ENCODE measurements at regions not wholly inside any gene's neighbourhood (a gene's known extent, or its start where the extent isn't known, plus 50 kb on each side); places are given as distances from the start of the nearest gene placed in this dataset.

DNA sequence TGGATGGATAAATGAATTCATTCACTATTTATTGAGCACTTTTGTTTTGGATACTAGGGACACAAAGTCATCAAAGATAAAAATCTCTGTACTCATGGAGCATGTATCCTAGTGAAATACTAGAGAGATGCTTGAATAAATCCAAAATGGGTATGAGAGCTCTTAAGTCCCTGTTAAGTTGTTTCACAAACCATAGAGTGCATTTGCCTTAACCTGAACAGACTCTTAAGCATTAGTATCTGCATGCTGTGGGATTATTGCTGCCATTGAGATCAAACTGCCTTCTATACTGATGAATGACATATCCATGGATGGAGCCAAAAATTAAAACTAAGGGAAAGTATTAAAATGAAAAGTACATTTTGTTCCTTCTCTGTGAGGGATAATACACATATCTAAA is 206.5 kb upstream of the KRR1 start:
- Histone ChIP-seq H3K9me2 (replicated peaks; ENCODE audit: low read depth, low read length) (no peaks in the 10 kb centered on the region), H3K4me1 (ENCODE audit: insufficient read depth, low read length, poor library complexity, severe bottlenecking) (peaks cover 25% of the 10 kb centered on the region), H3K36me3 (ENCODE audit: insufficient read depth, low read length) (no peaks in the 10 kb centered on the region), H3K9me3 (ENCODE audit: insufficient read depth, low read depth, low read length) (no peaks in the 10 kb centered on the region), H3K9ac (ENCODE audit: low read depth, low read length, poor library complexity, severe bottlenecking) (no peak overlapping the region), H3K79me2 (ENCODE audit: insufficient read depth, low read length) (no peaks in the 10 kb centered on the region), H3K4me3 (ENCODE audit: low read length, poor library complexity, severe bottlenecking) (no peak overlapping the region), H4K20me1 (ENCODE audit: insufficient read depth, low read length, poor library complexity, severe bottlenecking) (no peaks in the 10 kb centered on the region), H3K4me2 (ENCODE audit: low read depth, low read length, poor library complexity, severe bottlenecking) (no peak overlapping the region), H2AFZ (ENCODE audit: low read length) (no peak overlapping the region), H3K27me3 (ENCODE audit: insufficient read depth, low read length, poor library complexity, severe bottlenecking) (no peaks in the 10 kb centered on the region), H3F3A (ENCODE audit: low read depth) (no peaks in the 10 kb centered on the region)
- TF ChIP-seq EZH2phosphoT487 (IDR thresholded peaks at IDR 0.05; ENCODE audit: borderline replicate concordance) = no peak
- TF ChIP-seq, protein P1, sequence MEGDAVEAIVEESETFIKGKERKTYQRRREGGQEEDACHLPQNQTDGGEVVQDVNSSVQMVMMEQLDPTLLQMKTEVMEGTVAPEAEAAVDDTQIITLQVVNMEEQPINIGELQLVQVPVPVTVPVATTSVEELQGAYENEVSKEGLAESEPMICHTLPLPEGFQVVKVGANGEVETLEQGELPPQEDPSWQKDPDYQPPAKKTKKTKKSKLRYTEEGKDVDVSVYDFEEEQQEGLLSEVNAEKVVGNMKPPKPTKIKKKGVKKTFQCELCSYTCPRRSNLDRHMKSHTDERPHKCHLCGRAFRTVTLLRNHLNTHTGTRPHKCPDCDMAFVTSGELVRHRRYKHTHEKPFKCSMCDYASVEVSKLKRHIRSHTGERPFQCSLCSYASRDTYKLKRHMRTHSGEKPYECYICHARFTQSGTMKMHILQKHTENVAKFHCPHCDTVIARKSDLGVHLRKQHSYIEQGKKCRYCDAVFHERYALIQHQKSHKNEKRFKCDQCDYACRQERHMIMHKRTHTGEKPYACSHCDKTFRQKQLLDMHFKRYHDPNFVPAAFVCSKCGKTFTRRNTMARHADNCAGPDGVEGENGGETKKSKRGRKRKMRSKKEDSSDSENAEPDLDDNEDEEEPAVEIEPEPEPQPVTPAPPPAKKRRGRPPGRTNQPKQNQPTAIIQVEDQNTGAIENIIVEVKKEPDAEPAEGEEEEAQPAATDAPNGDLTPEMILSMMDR (conservative IDR thresholded peaks at IDR 0.05; ENCODE audit: low read length) = no peak

DNA sequence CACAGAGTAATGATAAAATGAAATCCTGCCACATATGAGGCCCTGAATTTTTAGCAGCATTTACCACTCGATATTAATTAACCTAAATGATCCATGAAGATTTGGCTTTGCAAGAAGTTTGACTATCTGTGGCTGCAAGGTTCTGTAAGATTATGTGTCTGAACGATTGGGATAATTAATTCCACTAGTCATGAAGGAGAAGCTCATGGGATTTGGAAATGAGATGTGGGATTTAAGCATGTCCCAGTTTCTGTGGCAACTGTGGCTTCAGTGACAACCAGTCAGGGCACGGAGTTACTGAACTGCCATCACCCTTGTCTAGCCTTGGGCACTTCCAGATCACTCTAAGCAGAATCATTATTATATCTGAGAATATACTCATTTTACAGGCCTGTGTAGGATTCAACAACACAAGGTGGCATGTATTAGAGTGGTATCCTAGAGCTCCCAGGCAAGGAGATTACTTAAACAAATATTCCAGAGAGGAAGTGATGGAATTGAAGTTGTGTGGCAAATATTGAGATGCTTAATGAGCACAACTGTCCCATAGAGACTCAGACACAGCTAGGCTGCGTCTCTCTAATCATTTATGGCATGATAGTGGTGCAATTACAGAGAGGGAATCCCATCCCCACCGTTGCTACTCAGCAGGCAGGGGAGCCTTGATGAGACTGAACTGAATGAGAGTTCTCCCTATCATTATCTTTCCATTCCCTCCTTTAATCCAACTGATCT is 205.0 kb upstream of the KRR1 start:
- no peak overlapping the region for H3K4me2 ChIP-seq (ENCODE audit: low read depth, low read length, poor library complexity, severe bottlenecking)

DNA sequence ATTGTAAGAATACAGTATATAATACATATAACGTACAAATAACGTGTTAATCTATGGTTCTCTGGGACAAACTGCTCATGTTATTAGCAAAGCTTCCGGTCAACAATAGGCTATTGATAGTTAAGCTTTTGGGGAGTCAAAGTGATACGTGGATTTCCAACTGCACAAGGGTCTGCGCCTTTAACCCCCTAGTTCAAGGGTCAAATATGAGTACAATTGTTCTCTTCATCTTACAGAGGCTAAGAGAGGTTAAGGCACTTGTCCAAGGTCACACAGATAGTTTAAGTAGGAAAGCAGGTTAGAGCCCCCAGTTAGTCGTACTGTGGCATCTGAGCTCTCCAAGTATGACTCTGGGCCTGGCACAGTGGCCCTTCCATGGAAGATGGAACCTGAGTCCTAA is 204.3 kb upstream of the KRR1 start:
- no peaks in the 10 kb centered on the region for H3K79me2 ChIP-seq (ENCODE audit: insufficient read depth, low read length)
- H3K4me1 ChIP-seq (ENCODE audit: insufficient read depth, low read length, poor library complexity, severe bottlenecking) = peaks cover 25% of the 10 kb centered on the region
- H3K9me2 ChIP-seq (replicated peaks; ENCODE audit: low read depth, low read length) = no peaks in the 10 kb centered on the region
- H3F3A ChIP-seq (ENCODE audit: low read depth) = no peaks in the 10 kb centered on the region
- TF ChIP-seq EZH2phosphoT487 (IDR thresholded peaks at IDR 0.05; ENCODE audit: borderline replicate concordance) = no peak
- TF ChIP-seq, protein P1 (conservative IDR thresholded peaks at IDR 0.05; ENCODE audit: low read length) = no peak
- no peak overlapping the region for H3K4me2 ChIP-seq (ENCODE audit: low read depth, low read length, poor library complexity, severe bottlenecking)
- H3K36me3 ChIP-seq (ENCODE audit: insufficient read depth, low read length) = no peaks in the 10 kb centered on the region
- H3K9ac ChIP-seq (ENCODE audit: low read depth, low read length, poor library complexity, severe bottlenecking) = no peak overlapping the region
- no peaks in the 10 kb centered on the region for H3K9me3 ChIP-seq (ENCODE audit: insufficient read depth, low read depth, low read length)
- H3K27me3 ChIP-seq (ENCODE audit: insufficient read depth, low read length, poor library complexity, severe bottlenecking) = no peaks in the 10 kb centered on the region
- H2AFZ ChIP-seq (ENCODE audit: low read length) = no peak overlapping the region
- H4K20me1 ChIP-seq (ENCODE audit: insufficient read depth, low read length, poor library complexity, severe bottlenecking) = no peaks in the 10 kb centered on the region
- no peak overlapping the region for H3K4me3 ChIP-seq (ENCODE audit: low read length, poor library complexity, severe bottlenecking)

More for the DNA sequence above, 205.0 kb upstream of the KRR1 start:
- H3K9me3 ChIP-seq (ENCODE audit: insufficient read depth, low read depth, low read length) = no peaks in the 10 kb centered on the region
- H3K36me3 ChIP-seq (ENCODE audit: insufficient read depth, low read length) = no peaks in the 10 kb centered on the region
- no peaks in the 10 kb centered on the region for H3K27me3 ChIP-seq (ENCODE audit: insufficient read depth, low read length, poor library complexity, severe bottlenecking)
- H3K4me1 ChIP-seq (ENCODE audit: insufficient read depth, low read length, poor library complexity, severe bottlenecking) = peaks cover 25% of the 10 kb centered on the region
- no peak overlapping the region for H3K4me3 ChIP-seq (ENCODE audit: low read length, poor library complexity, severe bottlenecking)
- H3F3A ChIP-seq (ENCODE audit: low read depth) = no peaks in the 10 kb centered on the region
- no peaks in the 10 kb centered on the region for H3K9me2 ChIP-seq (replicated peaks; ENCODE audit: low read depth, low read length)
- no peak overlapping the region for H3K9ac ChIP-seq (ENCODE audit: low read depth, low read length, poor library complexity, severe bottlenecking)
- H2AFZ ChIP-seq (ENCODE audit: low read length) = no peak overlapping the region
- no peaks in the 10 kb centered on the region for H3K79me2 ChIP-seq (ENCODE audit: insufficient read depth, low read length)
- H4K20me1 ChIP-seq (ENCODE audit: insufficient read depth, low read length, poor library complexity, severe bottlenecking) = no peaks in the 10 kb centered on the region
- no peak for TF ChIP-seq EZH2phosphoT487 (IDR thresholded peaks at IDR 0.05; ENCODE audit: borderline replicate concordance)
- TF ChIP-seq, protein P1 (conservative IDR thresholded peaks at IDR 0.05; ENCODE audit: low read length) = no peak

All from Loucy (cell line).